ENCODE measurements at regions not wholly inside any gene's neighbourhood (a gene's known extent, or its start where the extent isn't known, plus 50 kb on each side); places are given as distances from the start of the nearest gene placed in this dataset.

GRCh38 chr9:90325913-90326653, 316.5 kb downstream of the DIRAS2 start:
- ChIA-PET CTCF (ENCODE audit: unreplicated experiment) (no interaction called here), POLR2A (interaction anchor here (0.9 kb wide), 1 partner anchor 10 kb away, joined by 3 read pairs; no protein-coding TSS in a partner anchor)
- no TSS peak for BruUV-seq (replicated peaks)
- DNase-seq (ENCODE audit: low spot score) = no peak
- intact Hi-C loops (cut with micrococcal nuclease; ENCODE audit: unreplicated experiment) = no loop called here
- no peak overlapping the region for H3K4me3 ChIP-seq (ENCODE audit: low read depth, low read length, poor library complexity, severe bottlenecking)
- H2AFZ ChIP-seq (ENCODE audit: low read length) = no peak overlapping the region
- H3K9me3 ChIP-seq (ENCODE audit: low read length) = no peaks in the 10 kb centered on the region
- no peak overlapping the region for H3K27ac ChIP-seq (ENCODE audit: low read depth, low read length, poor library complexity, severe bottlenecking)
- no peaks in the 10 kb centered on the region for H3K9me2 ChIP-seq (ENCODE audit: insufficient read depth, low read length)
- H4K20me1 ChIP-seq (ENCODE audit: insufficient read depth, low read length) = no peaks in the 10 kb centered on the region
- TF ChIP-seq CTCF (conservative IDR thresholded peaks at IDR 0.05; ENCODE audit: low read length) (no peak), EZH2phosphoT487 (IDR thresholded peaks at IDR 0.05; ENCODE audit: borderline replicate concordance, low read depth, low read length) (no peak)
- H3K79me2 ChIP-seq (ENCODE audit: insufficient read depth, low read depth, low read length) = no peaks in the 10 kb centered on the region
- H3K4me2 ChIP-seq (ENCODE audit: low read length) = no peak overlapping the region
- no peaks in the 10 kb centered on the region for H3K36me3 ChIP-seq (ENCODE audit: insufficient read depth, low read length)
- no peaks in the 10 kb centered on the region for H3K4me1 ChIP-seq (ENCODE audit: insufficient read depth, low read length, poor library complexity, severe bottlenecking)

- Histone ChIP-seq H3K4me3 (ENCODE audit: low read depth, low read length, poor library complexity, severe bottlenecking) (no peak overlapping the region), H3K4me1 (ENCODE audit: insufficient read depth, low read length, poor library complexity, severe bottlenecking) (no peaks in the 10 kb centered on the region), H3K27ac (ENCODE audit: low read depth, low read length, poor library complexity, severe bottlenecking) (no peak overlapping the region), H3K4me2 (ENCODE audit: low read length) (no peak overlapping the region), H3K36me3 (ENCODE audit: insufficient read depth, low read length) (no peaks in the 10 kb centered on the region), H3K9me2 (ENCODE audit: insufficient read depth, low read length) (no peaks in the 10 kb centered on the region), H3K9me3 (ENCODE audit: low read length) (no peaks in the 10 kb centered on the region), H2AFZ (ENCODE audit: low read length) (no peak overlapping the region), H3K79me2 (ENCODE audit: insufficient read depth, low read depth, low read length) (no peaks in the 10 kb centered on the region), H4K20me1 (ENCODE audit: insufficient read depth, low read length) (no peaks in the 10 kb centered on the region)
- CTCF ChIA-PET (ENCODE audit: unreplicated experiment) = no interaction called here
- intact Hi-C loops (cut with micrococcal nuclease; ENCODE audit: unreplicated experiment) = no loop called here
- no peak for TF ChIP-seq CTCF (conservative IDR thresholded peaks at IDR 0.05; ENCODE audit: low read length)
- TF ChIP-seq EZH2phosphoT487 (IDR thresholded peaks at IDR 0.05; ENCODE audit: borderline replicate concordance, low read depth, low read length) = no peak
- no peak for DNase-seq (ENCODE audit: low spot score)
- POLR2A ChIA-PET = no interaction called here
- BruUV-seq (replicated peaks) = no TSS peak
These were observed 312.4 kb downstream of the DIRAS2 start for GRCh38 chr9:90330231-90330630.

- Histone ChIP-seq H3K4me1 (ENCODE audit: insufficient read depth, low read length, poor library complexity, severe bottlenecking) (no peaks in the 10 kb centered on the region), H3K27ac (ENCODE audit: low read depth, low read length, poor library complexity, severe bottlenecking) (no peak overlapping the region), H3K79me2 (ENCODE audit: insufficient read depth, low read depth, low read length) (no peaks in the 10 kb centered on the region), H3K36me3 (ENCODE audit: insufficient read depth, low read length) (no peaks in the 10 kb centered on the region), H3K4me3 (ENCODE audit: low read depth, low read length, poor library complexity, severe bottlenecking) (no peak overlapping the region), H3K4me2 (ENCODE audit: low read length) (no peak overlapping the region), H4K20me1 (ENCODE audit: insufficient read depth, low read length) (no peaks in the 10 kb centered on the region), H2AFZ (ENCODE audit: low read length) (no peak overlapping the region), H3K9me3 (ENCODE audit: low read length) (no peaks in the 10 kb centered on the region), H3K9me2 (ENCODE audit: insufficient read depth, low read length) (no peaks in the 10 kb centered on the region)
- no peak for TF ChIP-seq CTCF (conservative IDR thresholded peaks at IDR 0.05; ENCODE audit: low read length)
- no peak for TF ChIP-seq EZH2phosphoT487 (IDR thresholded peaks at IDR 0.05; ENCODE audit: borderline replicate concordance, low read depth, low read length)
- BruUV-seq (replicated peaks) = no TSS peak
- ChIA-PET POLR2A (interaction anchor here (0.6 to 0.7 kb wide), 2 partner anchors 66 to 1085 kb away, joined by 3 to 4 read pairs; no protein-coding TSS in a partner anchor), CTCF (ENCODE audit: unreplicated experiment) (no interaction called here)
- no peak for DNase-seq (ENCODE audit: low spot score)
- intact Hi-C loops (cut with micrococcal nuclease; ENCODE audit: unreplicated experiment) = no loop called here
These were observed 310.6 kb downstream of the DIRAS2 start for GRCh38 chr9:90331826-90332575.

Data from OCI-LY7 (cell line).